NB4 (cell line): ENCODE measurements at regions not wholly inside any gene's neighbourhood (a gene's known extent, or its start where the extent isn't known, plus 50 kb on each side); places are given as distances from the start of the nearest gene placed in this dataset.

Source experiments
- MYC ChIP-seq: IDR thresholded peaks from 2 replicates; pipeline ENCODE4 v1.6.1; 2011; ENCODE audit warnings: low read depth, low read length
- POLR2A ChIP-seq: IDR thresholded peaks from 2 replicates; pipeline ENCODE4 v1.6.1; 2011; ENCODE audit warnings: mild to moderate bottlenecking; ENCODE audit not compliant: insufficient read length; ENCODE audit errors: extremely low read depth
- TF ChIP-seq, protein P1 (sequence below): IDR thresholded peaks from one replicate; pipeline ENCODE4 v1.5.1; 2012; ENCODE audit warnings: low read depth, low read length
- TF ChIP-seq, protein P2 (sequence below): IDR thresholded peaks from 2 replicates; pipeline ENCODE4 v1.6.1; 2011; ENCODE audit warnings: low read depth, low read length

DNA sequence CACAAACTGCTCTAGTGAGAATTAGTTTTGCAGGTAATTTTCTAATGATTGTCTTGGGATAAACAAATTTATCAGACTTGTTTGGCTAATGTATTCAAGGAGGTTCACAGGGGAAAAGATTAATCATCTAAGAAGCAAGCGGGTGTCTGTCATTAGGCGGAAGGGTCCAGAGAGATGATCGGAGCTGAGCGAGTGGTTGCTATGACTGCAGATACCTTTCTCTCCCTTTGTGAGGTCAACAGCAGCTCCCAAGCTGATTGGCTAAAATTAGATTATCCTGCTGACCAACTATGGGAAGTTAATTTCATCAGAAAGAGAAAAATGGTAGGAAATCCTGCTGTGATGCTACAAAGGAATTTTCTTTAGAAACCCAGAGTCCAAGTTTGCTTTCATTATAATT, 276.0 kb downstream of the SOX2 start:
- TF ChIP-seq, protein P1, sequence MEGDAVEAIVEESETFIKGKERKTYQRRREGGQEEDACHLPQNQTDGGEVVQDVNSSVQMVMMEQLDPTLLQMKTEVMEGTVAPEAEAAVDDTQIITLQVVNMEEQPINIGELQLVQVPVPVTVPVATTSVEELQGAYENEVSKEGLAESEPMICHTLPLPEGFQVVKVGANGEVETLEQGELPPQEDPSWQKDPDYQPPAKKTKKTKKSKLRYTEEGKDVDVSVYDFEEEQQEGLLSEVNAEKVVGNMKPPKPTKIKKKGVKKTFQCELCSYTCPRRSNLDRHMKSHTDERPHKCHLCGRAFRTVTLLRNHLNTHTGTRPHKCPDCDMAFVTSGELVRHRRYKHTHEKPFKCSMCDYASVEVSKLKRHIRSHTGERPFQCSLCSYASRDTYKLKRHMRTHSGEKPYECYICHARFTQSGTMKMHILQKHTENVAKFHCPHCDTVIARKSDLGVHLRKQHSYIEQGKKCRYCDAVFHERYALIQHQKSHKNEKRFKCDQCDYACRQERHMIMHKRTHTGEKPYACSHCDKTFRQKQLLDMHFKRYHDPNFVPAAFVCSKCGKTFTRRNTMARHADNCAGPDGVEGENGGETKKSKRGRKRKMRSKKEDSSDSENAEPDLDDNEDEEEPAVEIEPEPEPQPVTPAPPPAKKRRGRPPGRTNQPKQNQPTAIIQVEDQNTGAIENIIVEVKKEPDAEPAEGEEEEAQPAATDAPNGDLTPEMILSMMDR, result no peak
- TF ChIP-seq POLR2A (no peak), MYC (no peak)
- TF ChIP-seq, protein P2, sequence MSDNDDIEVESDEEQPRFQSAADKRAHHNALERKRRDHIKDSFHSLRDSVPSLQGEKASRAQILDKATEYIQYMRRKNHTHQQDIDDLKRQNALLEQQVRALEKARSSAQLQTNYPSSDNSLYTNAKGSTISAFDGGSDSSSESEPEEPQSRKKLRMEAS, result no peak
